Neural cell (in vitro differentiated cells): ENCODE measurements at regions not wholly inside any gene's neighbourhood (a gene's known extent, or its start where the extent isn't known, plus 50 kb on each side); places are given as distances from the start of the nearest gene placed in this dataset.

Experiments
- H2AFZ ChIP-seq: fragments of 200-600, 300-800 bp; sonication (generic), shearing (Covaris generic); 2 replicates; pipeline ENCODE4 v1.6.0; 2014; ENCODE audit warnings: low read depth, mild to moderate bottlenecking, antibody characterized with exemption, low read length, moderate library complexity
- H3F3A ChIP-seq: fragments of 200-600 bp; shearing (Covaris generic); 2 replicates; pipeline ENCODE4 v1.6.1; 2016; ENCODE audit warnings: mild to moderate bottlenecking, moderate library complexity, mixed read lengths, antibody characterized with exemption, low read length; ENCODE audit not compliant: insufficient read depth, poor library complexity, severe bottlenecking
- H3K27ac ChIP-seq: fragments of 200-600, 300-800 bp; sonication (generic), shearing (Covaris generic); 2 replicates; pipeline ENCODE4 v1.5.1; 2014; ENCODE audit warnings: mild to moderate bottlenecking, low read length, moderate library complexity
- H3K27me3 ChIP-seq: fragments of 300-800, 200-600 bp; sonication (generic), shearing (Covaris generic); 2 replicates; pipeline ENCODE4 v1.6.0; 2014; ENCODE audit warnings: mild to moderate bottlenecking, low read depth, low read length, moderate library complexity; ENCODE audit not compliant: insufficient read depth
- H3K36me3 ChIP-seq: fragments of 300-800, 200-600 bp; sonication (generic), shearing (Covaris generic); 2 replicates; pipeline ENCODE4 v1.5.1; 2014; ENCODE audit warnings: mild to moderate bottlenecking, antibody characterized with exemption, low read length, moderate library complexity; ENCODE audit not compliant: insufficient read depth
- H3K4me2 ChIP-seq: fragments of 300-800, 200-600 bp; sonication (generic), shearing (Covaris generic); 2 replicates; pipeline ENCODE4 v1.6.0; 2014; ENCODE audit warnings: mild to moderate bottlenecking, low read length
- H3K4me3 ChIP-seq: fragments of 300-800, 200-600 bp; sonication (generic), shearing (Covaris generic); 2 replicates; pipeline ENCODE4 v1.5.1; 2014; ENCODE audit warnings: mild to moderate bottlenecking, low read length, moderate library complexity
- H3K79me2 ChIP-seq: fragments of 200-600 bp; shearing (Covaris generic); replicated peaks from 2 replicates; pipeline ENCODE4 v1.6.0; 2014; ENCODE audit warnings: mild to moderate bottlenecking, low read length, moderate library complexity; ENCODE audit not compliant: insufficient read depth
- H3K9ac ChIP-seq: fragments of 300-800, 200-600 bp; sonication (generic), shearing (Covaris generic); 2 replicates; pipeline ENCODE4 v1.6.1; 2016; ENCODE audit warnings: mild to moderate bottlenecking, low read length, mixed read lengths
- H3K9me2 ChIP-seq: fragments of 200-600 bp; shearing (Covaris generic); 2 replicates; pipeline ENCODE4 v1.6.1; 2016; ENCODE audit warnings: mild to moderate bottlenecking, low read length, mixed read lengths; ENCODE audit not compliant: insufficient read depth
- H3K9me3 ChIP-seq: fragments of 200-600, 300-800 bp; sonication (generic), shearing (Covaris generic); 2 replicates; pipeline ENCODE4 v1.6.1; 2016; ENCODE audit warnings: mild to moderate bottlenecking, mixed run types, low read length, moderate library complexity, mixed read lengths
- H4K20me1 ChIP-seq: fragments of 200-600 bp; shearing (Covaris generic); 2 replicates; pipeline ENCODE4 v1.6.1; 2016; ENCODE audit warnings: mild to moderate bottlenecking, mixed run types; ENCODE audit not compliant: insufficient read depth
- EP300 ChIP-seq: fragments of 450-650 bp; conservative IDR thresholded peaks from 2 replicates; pipeline ENCODE4 v1.6.1; 2014; ENCODE audit warnings: antibody characterized with exemption, mild to moderate bottlenecking, moderate library complexity; ENCODE audit not compliant: poor library complexity, severe bottlenecking
- EZH2 ChIP-seq: fragments of 200-600, 300-800 bp; shearing (Covaris generic), sonication (generic); IDR thresholded peaks from 2 replicates; pipeline ENCODE4 v1.6.1; 2014; ENCODE audit warnings: antibody characterized with exemption, low read length, borderline replicate concordance, mild to moderate bottlenecking; ENCODE audit not compliant: insufficient read depth, poor library complexity, severe bottlenecking
- MXI1 ChIP-seq: fragments of 450-650 bp; conservative IDR thresholded peaks from 2 replicates; pipeline ENCODE4 v1.6.1; 2014; ENCODE audit warnings: antibody characterized with exemption, mild to moderate bottlenecking; ENCODE audit not compliant: poor library complexity, severe bottlenecking
- POLR2AphosphoS5 ChIP-seq: IDR thresholded peaks from 2 replicates; pipeline ENCODE4 v1.6.1; 2012
- RAD21 ChIP-seq: fragments of 450-650 bp; conservative IDR thresholded peaks from 2 replicates; pipeline ENCODE4 v1.6.1; 2014; ENCODE audit warnings: antibody characterized with exemption, mild to moderate bottlenecking, moderate library complexity
- SMC3 ChIP-seq: fragments of 450-650 bp; conservative IDR thresholded peaks from 2 replicates; pipeline ENCODE4 v1.6.1; 2014; ENCODE audit warnings: antibody characterized with exemption, mild to moderate bottlenecking, moderate library complexity; ENCODE audit not compliant: poor library complexity
- TAF1 ChIP-seq: IDR thresholded peaks from 2 replicates; pipeline ENCODE4 v1.6.1; 2012; ENCODE audit warnings: low read depth
- TF ChIP-seq, protein P1 (sequence below): IDR thresholded peaks from 2 replicates; pipeline ENCODE4 v1.6.1; 2012; ENCODE audit warnings: borderline replicate concordance
- TF ChIP-seq, protein P2 (sequence below): fragments of 450-650 bp; IDR thresholded peaks from 2 replicates; pipeline ENCODE4 v1.5.1; 2014; ENCODE audit warnings: antibody characterized with exemption, mild to moderate bottlenecking, moderate library complexity; ENCODE audit not compliant: poor library complexity, severe bottlenecking

- Histone ChIP-seq H3F3A (no peaks in the 10 kb centered on the region), H3K9ac (no peak overlapping the region), H3K9me3 (no peaks in the 10 kb centered on the region), H3K27ac (no peak overlapping the region), H3K4me3 (no peak overlapping the region), H3K9me2 (no peaks in the 10 kb centered on the region), H3K27me3 (no peaks in the 10 kb centered on the region), H2AFZ (no peak overlapping the region), H3K4me2 (no peak overlapping the region), H3K36me3 (no peaks in the 10 kb centered on the region), H4K20me1 (peaks cover 3% of the 10 kb centered on the region), H3K79me2 (no peaks in the 10 kb centered on the region)
- TF ChIP-seq EZH2 (no peak), MXI1 (no peak)
- TF ChIP-seq, protein P1, sequence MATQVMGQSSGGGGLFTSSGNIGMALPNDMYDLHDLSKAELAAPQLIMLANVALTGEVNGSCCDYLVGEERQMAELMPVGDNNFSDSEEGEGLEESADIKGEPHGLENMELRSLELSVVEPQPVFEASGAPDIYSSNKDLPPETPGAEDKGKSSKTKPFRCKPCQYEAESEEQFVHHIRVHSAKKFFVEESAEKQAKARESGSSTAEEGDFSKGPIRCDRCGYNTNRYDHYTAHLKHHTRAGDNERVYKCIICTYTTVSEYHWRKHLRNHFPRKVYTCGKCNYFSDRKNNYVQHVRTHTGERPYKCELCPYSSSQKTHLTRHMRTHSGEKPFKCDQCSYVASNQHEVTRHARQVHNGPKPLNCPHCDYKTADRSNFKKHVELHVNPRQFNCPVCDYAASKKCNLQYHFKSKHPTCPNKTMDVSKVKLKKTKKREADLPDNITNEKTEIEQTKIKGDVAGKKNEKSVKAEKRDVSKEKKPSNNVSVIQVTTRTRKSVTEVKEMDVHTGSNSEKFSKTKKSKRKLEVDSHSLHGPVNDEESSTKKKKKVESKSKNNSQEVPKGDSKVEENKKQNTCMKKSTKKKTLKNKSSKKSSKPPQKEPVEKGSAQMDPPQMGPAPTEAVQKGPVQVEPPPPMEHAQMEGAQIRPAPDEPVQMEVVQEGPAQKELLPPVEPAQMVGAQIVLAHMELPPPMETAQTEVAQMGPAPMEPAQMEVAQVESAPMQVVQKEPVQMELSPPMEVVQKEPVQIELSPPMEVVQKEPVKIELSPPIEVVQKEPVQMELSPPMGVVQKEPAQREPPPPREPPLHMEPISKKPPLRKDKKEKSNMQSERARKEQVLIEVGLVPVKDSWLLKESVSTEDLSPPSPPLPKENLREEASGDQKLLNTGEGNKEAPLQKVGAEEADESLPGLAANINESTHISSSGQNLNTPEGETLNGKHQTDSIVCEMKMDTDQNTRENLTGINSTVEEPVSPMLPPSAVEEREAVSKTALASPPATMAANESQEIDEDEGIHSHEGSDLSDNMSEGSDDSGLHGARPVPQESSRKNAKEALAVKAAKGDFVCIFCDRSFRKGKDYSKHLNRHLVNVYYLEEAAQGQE: no peak
Measured at GRCh38 chr16:6204945-6205344, 1107.3 kb upstream of the EEF2KMT start.

DNA sequence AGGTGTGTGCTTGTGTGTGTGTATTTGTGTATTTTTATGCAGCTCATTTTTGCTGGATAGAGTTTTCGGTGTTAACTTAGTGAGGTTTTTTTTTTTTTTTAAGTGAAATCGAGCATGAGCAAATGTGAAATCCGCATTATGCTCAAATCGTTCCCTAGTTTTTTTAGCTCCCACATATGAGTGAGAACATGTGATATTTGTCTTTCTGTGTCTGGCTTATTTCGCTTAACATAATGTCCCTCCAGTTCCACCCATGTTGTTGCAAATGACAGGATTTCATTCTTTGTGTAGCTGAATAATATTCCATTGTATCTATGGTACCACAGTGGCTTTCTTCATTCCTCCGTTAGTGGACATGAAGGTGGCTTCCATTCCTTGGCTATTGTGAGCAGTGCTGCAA lies 1103.3 kb upstream of the EEF2KMT start:
- Histone ChIP-seq H2AFZ (no peak overlapping the region), H3K4me3 (no peak overlapping the region), H3K9me3 (no peaks in the 10 kb centered on the region), H3K4me2 (no peak overlapping the region), H3K79me2 (no peaks in the 10 kb centered on the region), H4K20me1 (no peaks in the 10 kb centered on the region), H3K36me3 (no peaks in the 10 kb centered on the region), H3K9ac (no peak overlapping the region), H3K27ac (no peak overlapping the region), H3K9me2 (no peaks in the 10 kb centered on the region), H3K27me3 (no peaks in the 10 kb centered on the region), H3F3A (no peaks in the 10 kb centered on the region)
- no peak for TF ChIP-seq POLR2AphosphoS5
- no peak for TF ChIP-seq EZH2
- TF ChIP-seq SMC3: no peak
- TF ChIP-seq MXI1: no peak
- TF ChIP-seq, protein P2, sequence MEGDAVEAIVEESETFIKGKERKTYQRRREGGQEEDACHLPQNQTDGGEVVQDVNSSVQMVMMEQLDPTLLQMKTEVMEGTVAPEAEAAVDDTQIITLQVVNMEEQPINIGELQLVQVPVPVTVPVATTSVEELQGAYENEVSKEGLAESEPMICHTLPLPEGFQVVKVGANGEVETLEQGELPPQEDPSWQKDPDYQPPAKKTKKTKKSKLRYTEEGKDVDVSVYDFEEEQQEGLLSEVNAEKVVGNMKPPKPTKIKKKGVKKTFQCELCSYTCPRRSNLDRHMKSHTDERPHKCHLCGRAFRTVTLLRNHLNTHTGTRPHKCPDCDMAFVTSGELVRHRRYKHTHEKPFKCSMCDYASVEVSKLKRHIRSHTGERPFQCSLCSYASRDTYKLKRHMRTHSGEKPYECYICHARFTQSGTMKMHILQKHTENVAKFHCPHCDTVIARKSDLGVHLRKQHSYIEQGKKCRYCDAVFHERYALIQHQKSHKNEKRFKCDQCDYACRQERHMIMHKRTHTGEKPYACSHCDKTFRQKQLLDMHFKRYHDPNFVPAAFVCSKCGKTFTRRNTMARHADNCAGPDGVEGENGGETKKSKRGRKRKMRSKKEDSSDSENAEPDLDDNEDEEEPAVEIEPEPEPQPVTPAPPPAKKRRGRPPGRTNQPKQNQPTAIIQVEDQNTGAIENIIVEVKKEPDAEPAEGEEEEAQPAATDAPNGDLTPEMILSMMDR: no peak
- TF ChIP-seq, protein P1: no peak
- no peak for TF ChIP-seq RAD21
- no peak for TF ChIP-seq EP300
- no peak for TF ChIP-seq TAF1
